ENCODE measurements at regions not wholly inside any gene's neighbourhood (a gene's known extent, or its start where the extent isn't known, plus 50 kb on each side); places are given as distances from the start of the nearest gene placed in this dataset.

GRCh38 chr7:32364581-32364980 is 125.6 kb downstream of the LSM5 start:
- Histone ChIP-seq H3F3A (ENCODE audit: insufficient read depth, low read depth) (no peaks in the 10 kb centered on the region), H4K20me1 (ENCODE audit: insufficient read depth) (no peaks in the 10 kb centered on the region), H3K4me2 (no peak overlapping the region), H2AFZ (no peak overlapping the region), H3K36me3 (ENCODE audit: low read depth) (no peaks in the 10 kb centered on the region), H3K27ac (no peak overlapping the region), H3K27me3 (ENCODE audit: insufficient read depth, low read depth) (peaks cover 62% of the 10 kb centered on the region), H3K79me2 (ENCODE audit: low read depth) (no peaks in the 10 kb centered on the region), H3K9me2 (ENCODE audit: insufficient read depth) (no peaks in the 10 kb centered on the region), H3K9me3 (ENCODE audit: insufficient read depth, low read depth) (no peaks in the 10 kb centered on the region), H3K4me1 (replicated peaks; ENCODE audit: insufficient read depth) (no peaks in the 10 kb centered on the region), H3K4me3 (no peak overlapping the region)
- BruUV-seq (replicated peaks) = no TSS peak
- no peak for TF ChIP-seq EZH2 (IDR thresholded peaks at IDR 0.05; ENCODE audit: low read depth)
- ChIA-PET POLR2A (ENCODE audit: unreplicated experiment) (no interaction called here), CTCF (no interaction called here)
- intact Hi-C loops (cut with micrococcal nuclease; ENCODE audit: unreplicated experiment) = loop anchor here (10.0 kb wide), 1 partner anchor 110 kb away; no protein-coding TSS in a partner anchor
- no peak for DNase-seq

GRCh38 chr7:32360127-32360526 is 130.1 kb downstream of the LSM5 start:
- BruUV-seq (replicated peaks) = no TSS peak
- no peaks in the 10 kb centered on the region for H3K4me1 ChIP-seq (replicated peaks; ENCODE audit: insufficient read depth)
- H3K4me2 ChIP-seq = no peak overlapping the region
- no peaks in the 10 kb centered on the region for H4K20me1 ChIP-seq (ENCODE audit: insufficient read depth)
- H3K9me2 ChIP-seq (ENCODE audit: insufficient read depth) = no peaks in the 10 kb centered on the region
- H3K79me2 ChIP-seq (ENCODE audit: low read depth) = no peaks in the 10 kb centered on the region
- ChIA-PET POLR2A (ENCODE audit: unreplicated experiment) (no interaction called here), CTCF (no interaction called here)
- no peak for TF ChIP-seq EZH2 (IDR thresholded peaks at IDR 0.05; ENCODE audit: low read depth)
- no peak for TF ChIP-seq CTCF (conservative IDR thresholded peaks at IDR 0.05)
- no peaks in the 10 kb centered on the region for H3K36me3 ChIP-seq (ENCODE audit: low read depth)
- H3K9me3 ChIP-seq (ENCODE audit: insufficient read depth, low read depth) = no peaks in the 10 kb centered on the region
- no peaks in the 10 kb centered on the region for H3F3A ChIP-seq (ENCODE audit: insufficient read depth, low read depth)
- no peak overlapping the region for H3K27ac ChIP-seq
- intact Hi-C loops (cut with micrococcal nuclease; ENCODE audit: unreplicated experiment) = loop anchor here (10.0 kb wide), 1 partner anchor 115 kb away; no protein-coding TSS in a partner anchor
- peaks cover 89% of the 10 kb centered on the region for H3K27me3 ChIP-seq (ENCODE audit: insufficient read depth, low read depth)
- no peak overlapping the region for H2AFZ ChIP-seq
- no peak overlapping the region for H3K4me3 ChIP-seq
- DNase-seq = no peak

- Histone ChIP-seq H3K4me1 (replicated peaks; ENCODE audit: insufficient read depth) (no peaks in the 10 kb centered on the region), H3K36me3 (ENCODE audit: low read depth) (no peaks in the 10 kb centered on the region), H3K27me3 (ENCODE audit: insufficient read depth, low read depth) (peaks cover 79% of the 10 kb centered on the region), H3K4me3 (no peak overlapping the region), H3K79me2 (ENCODE audit: low read depth) (no peaks in the 10 kb centered on the region), H4K20me1 (ENCODE audit: insufficient read depth) (no peaks in the 10 kb centered on the region), H3K4me2 (no peak overlapping the region), H3K27ac (no peak overlapping the region), H2AFZ (no peak overlapping the region), H3K9me2 (ENCODE audit: insufficient read depth) (no peaks in the 10 kb centered on the region), H3K9me3 (ENCODE audit: insufficient read depth, low read depth) (no peaks in the 10 kb centered on the region), H3F3A (ENCODE audit: insufficient read depth, low read depth) (no peaks in the 10 kb centered on the region)
- TF ChIP-seq EZH2 (IDR thresholded peaks at IDR 0.05; ENCODE audit: low read depth) (no peak), CTCF (conservative IDR thresholded peaks at IDR 0.05) (no peak)
- BruUV-seq (replicated peaks) = no TSS peak
- DNase-seq = no peak
- intact Hi-C loops (cut with micrococcal nuclease; ENCODE audit: unreplicated experiment) = no loop called here
- CTCF ChIA-PET = interaction anchor here (0.6 kb wide), 1 partner anchor 121 kb away, joined by 7 read pairs; no protein-coding TSS in a partner anchor
- POLR2A ChIA-PET (ENCODE audit: unreplicated experiment) = no interaction called here
These were observed 132.5 kb downstream of the LSM5 start for GRCh38 chr7:32357535-32358277.
